WTC11 (cell line): ENCODE measurements at regions not wholly inside any gene's neighbourhood (a gene's known extent, or its start where the extent isn't known, plus 50 kb on each side); places are given as distances from the start of the nearest gene placed in this dataset.

Source experiments
- ATAC-seq: fragments of 200-7000 bp; cut with Tn5 transposase; 2 replicates; pipeline ENCODE4 v1.10.0; 2021; ENCODE audit warnings: mild to moderate bottlenecking, moderate library complexity
- CTCF ChIA-PET: fragments of 300-600 bp; sonication (Branson Sonifier 250); formaldehyde crosslinking; loops from one replicate; lab custom pipeline; 2021; ENCODE audit warnings: antibody characterized with exemption; lab: Charles Lee
- POLR2A ChIA-PET: fragments of 350-600 bp; sonication (Branson Sonifier 250); formaldehyde crosslinking; loops from one replicate; lab custom pipeline; 2021; ENCODE audit warnings: antibody characterized with exemption; lab: Charles Lee
- DNase-seq: peaks from one replicate; pipeline ENCODE4 v3.0.0; 2021; ENCODE audit warnings: low spot score
- H3K27ac Mint-ChIP-seq: 2 replicates; pipeline ENCODE4 v1.8.0; 2021; ENCODE audit warnings: mixed read lengths
- H3K27me3 Mint-ChIP-seq: 2 replicates; pipeline ENCODE4 v1.8.0; 2021; ENCODE audit warnings: low read depth, mild to moderate bottlenecking, moderate library complexity, mixed read lengths
- H3K36me3 Mint-ChIP-seq: 2 replicates; pipeline ENCODE4 v1.8.0; 2021; ENCODE audit warnings: mixed read lengths
- H3K4me1 Mint-ChIP-seq: 2 replicates; pipeline ENCODE4 v1.8.0; 2022; ENCODE audit warnings: mixed read lengths
- H3K4me3 Mint-ChIP-seq: 2 replicates; pipeline ENCODE4 v1.8.0; 2021; ENCODE audit warnings: mild to moderate bottlenecking, moderate library complexity, mixed read lengths
- H3K9me3 Mint-ChIP-seq: 2 replicates; pipeline ENCODE4 v1.8.0; 2021; ENCODE audit warnings: mixed read lengths
- AR ChIP-seq: fragments of 250-450 bp; sonication (Bioruptor Pico); IDR thresholded peaks from 2 replicates; pipeline ENCODE4 v1.9.0; 2021; ENCODE audit warnings: mild to moderate bottlenecking
- CREB1 ChIP-seq: sonication (generic); formaldehyde crosslinking; IDR thresholded peaks from 2 replicates; pipeline ENCODE4 v1.8.0; 2023; ENCODE audit warnings: mild to moderate bottlenecking, missing genetic modification reagents
- E2F4 ChIP-seq: sonication (generic); formaldehyde crosslinking; IDR thresholded peaks from 2 replicates; pipeline ENCODE4 v1.8.1; 2022; ENCODE audit warnings: low read depth, mild to moderate bottlenecking, moderate library complexity, missing genetic modification reagents, borderline replicate concordance
- ELF4 ChIP-seq: sonication (generic); formaldehyde crosslinking; IDR thresholded peaks from 2 replicates; pipeline ENCODE4 v1.8.1; 2022; ENCODE audit warnings: low read depth, mild to moderate bottlenecking, moderate library complexity, missing genetic modification reagents
- ESRRA ChIP-seq: sonication (generic); formaldehyde crosslinking; IDR thresholded peaks from 2 replicates; pipeline ENCODE4 v1.8.1; 2022; ENCODE audit warnings: mild to moderate bottlenecking, missing genetic modification reagents, borderline replicate concordance
- ETV6 ChIP-seq: sonication (generic); formaldehyde crosslinking; IDR thresholded peaks from 2 replicates; pipeline ENCODE4 v1.8.1; 2022; ENCODE audit warnings: mild to moderate bottlenecking, missing genetic modification reagents
- HMGXB4 ChIP-seq: sonication (generic); formaldehyde crosslinking; IDR thresholded peaks from 2 replicates; pipeline ENCODE4 v1.8.1; 2023; ENCODE audit warnings: mild to moderate bottlenecking, moderate library complexity, missing genetic modification reagents
- KAT7 ChIP-seq: sonication (generic); formaldehyde crosslinking; IDR thresholded peaks from 2 replicates; pipeline ENCODE4 v1.8.1; 2023; ENCODE audit warnings: missing genetic modification reagents, mild to moderate bottlenecking, borderline replicate concordance
- MAX ChIP-seq: sonication (generic); formaldehyde crosslinking; IDR thresholded peaks from 2 replicates; pipeline ENCODE4 v1.8.0; 2022; ENCODE audit warnings: mild to moderate bottlenecking, missing genetic modification reagents
- OVOL2 ChIP-seq: fragments of 250-450 bp; sonication (Bioruptor Pico); IDR thresholded peaks from 2 replicates; pipeline ENCODE4 v1.9.0; 2021; ENCODE audit warnings: mild to moderate bottlenecking, borderline replicate concordance
- SMAD4 ChIP-seq: sonication (generic); formaldehyde crosslinking; IDR thresholded peaks from 2 replicates; pipeline ENCODE4 v1.8.0; 2022; ENCODE audit warnings: mild to moderate bottlenecking, missing genetic modification reagents
- SOX15 ChIP-seq: fragments of 250-450 bp; sonication (Bioruptor Pico); IDR thresholded peaks from 2 replicates; pipeline ENCODE4 v1.9.0; 2021; ENCODE audit warnings: mild to moderate bottlenecking
- USF1 ChIP-seq: sonication (generic); formaldehyde crosslinking; IDR thresholded peaks from 2 replicates; pipeline ENCODE4 v1.8.0; 2022; ENCODE audit warnings: mild to moderate bottlenecking, missing genetic modification reagents
- USF2 ChIP-seq: sonication (generic); formaldehyde crosslinking; IDR thresholded peaks from 2 replicates; pipeline ENCODE4 v1.8.1; 2023; ENCODE audit warnings: mild to moderate bottlenecking, missing genetic modification reagents, moderate library complexity
- ZBTB43 ChIP-seq: sonication (generic); formaldehyde crosslinking; IDR thresholded peaks from 2 replicates; pipeline ENCODE4 v1.8.1; 2023; ENCODE audit warnings: mild to moderate bottlenecking, missing genetic modification reagents
- ZMAT4 ChIP-seq: fragments of 250-450 bp; sonication (Bioruptor Pico); IDR thresholded peaks from 2 replicates; pipeline ENCODE4 v1.9.0; 2021; ENCODE audit warnings: mild to moderate bottlenecking
- ZNF263 ChIP-seq: sonication (generic); formaldehyde crosslinking; IDR thresholded peaks from 2 replicates; pipeline ENCODE4 v1.8.1; 2022; ENCODE audit warnings: low read depth, mild to moderate bottlenecking, moderate library complexity, missing genetic modification reagents
- ZNF416 ChIP-seq: fragments of 250-450 bp; sonication (Bioruptor Pico); IDR thresholded peaks from 2 replicates; pipeline ENCODE4 v1.9.0; 2021; ENCODE audit warnings: mild to moderate bottlenecking, inconsistent platforms
- ZNF512 ChIP-seq: sonication (generic); formaldehyde crosslinking; IDR thresholded peaks from 2 replicates; pipeline ENCODE4 v1.8.1; 2022; ENCODE audit warnings: missing genetic modification reagents, borderline replicate concordance
- ZNF532 ChIP-seq: fragments of 250-450 bp; sonication (Bioruptor Pico); IDR thresholded peaks from 2 replicates; pipeline ENCODE4 v1.9.0; 2021; ENCODE audit warnings: mild to moderate bottlenecking, borderline replicate concordance

- H3K27me3 Mint-ChIP-seq: peaks cover 2% of the 10 kb centered on the region; the same call in 1 of the 2 replicates
- peaks cover 47% of the 10 kb centered on the region for H3K9me3 Mint-ChIP-seq
- H3K27ac Mint-ChIP-seq: no peak overlapping the region
- ATAC-seq (no peak), DNase-seq (no peak)
- no peak overlapping the region for H3K4me3 Mint-ChIP-seq
- TF ChIP-seq ZNF532: no peak
- no peak for TF ChIP-seq AR (CRISPR knock-in tag)
- no peak for TF ChIP-seq ESRRA (CRISPR knock-in tag)
- no peak for TF ChIP-seq ZNF416 (CRISPR knock-in tag)
- TF ChIP-seq SMAD4 (CRISPR knock-in tag): no peak
- TF ChIP-seq ETV6 (CRISPR knock-in tag): no peak
- no peak for TF ChIP-seq ZMAT4 (CRISPR knock-in tag)
- no peak for TF ChIP-seq USF1 (CRISPR knock-in tag)
- no peak for TF ChIP-seq ZBTB43 (CRISPR knock-in tag)
- no peak for TF ChIP-seq ELF4 (CRISPR knock-in tag)
- TF ChIP-seq ZNF263 (CRISPR knock-in tag): no peak
- TF ChIP-seq USF2 (CRISPR knock-in tag): no peak
- TF ChIP-seq SOX15 (CRISPR knock-in tag): no peak
- peaks cover 28% of the 10 kb centered on the region for H3K36me3 Mint-ChIP-seq
- CTCF ChIA-PET: no interaction called here
- no peaks in the 10 kb centered on the region for H3K4me1 Mint-ChIP-seq
- POLR2A ChIA-PET: no interaction called here
Measured at GRCh38 chr9:103210607-103211006, 215.5 kb downstream of the CYLC2 start.

GRCh38 chr9:103215197-103215596 is 220.1 kb downstream of the CYLC2 start:
- no peak for DNase-seq
- ATAC-seq: no peak
- Mint-ChIP-seq H3K4me3 (no peak overlapping the region), H3K9me3 (peaks cover 29% of the 10 kb centered on the region), H3K4me1 (no peaks in the 10 kb centered on the region), H3K36me3 (peaks cover 24% of the 10 kb centered on the region), H3K27ac (no peak overlapping the region), H3K27me3 (peaks cover 2% of the 10 kb centered on the region; the same call in 1 of the 2 replicates)
- ChIA-PET CTCF (no interaction called here), POLR2A (no interaction called here)
- no peak for TF ChIP-seq ZNF512
- TF ChIP-seq HMGXB4 (CRISPR knock-in tag): no peak
- no peak for TF ChIP-seq E2F4 (CRISPR knock-in tag)
- no peak for TF ChIP-seq OVOL2
- TF ChIP-seq ESRRA (CRISPR knock-in tag): no peak
- no peak for TF ChIP-seq CREB1
- TF ChIP-seq KAT7 (CRISPR knock-in tag): no peak
- TF ChIP-seq MAX (CRISPR knock-in tag): no peak
